Tibial artery (tissue), 4 donors: ENCODE measurements at regions not wholly inside any gene's neighbourhood (a gene's known extent, or its start where the extent isn't known, plus 50 kb on each side); places are given as distances from the start of the nearest gene placed in this dataset.

Source experiments
- DNase-seq, 2 donors: peaks; one replicate each; pipeline ENCODE4 v3.0.0-alpha.2; 2019
- H3K27ac ChIP-seq, 2 donors: fragments of 200-600 bp; sonication (generic) in 1 of 2; 1 replicate in 1 of 2; 2 replicates in 1 of 2; pipeline ENCODE4 v1.5.1; 2018 to 2019; ENCODE audit warnings: mild to moderate bottlenecking in 1 of 2
- H3K27me3 ChIP-seq, 2 donors: fragments of 200-600 bp; sonication (generic) in 1 of 2; one replicate each; pipeline versions ENCODE4 v1.5.1 to v1.6.0; 2016 to 2019
- H3K36me3 ChIP-seq, 3 donors: fragments of 200-600 bp; sonication (generic) in 2 of 3; one replicate each; pipeline ENCODE4 v1.5.1; 2016 to 2019; ENCODE audit warnings: mild to moderate bottlenecking in 2 of 3
- H3K4me1 ChIP-seq, 4 donors: fragments of 200-600 bp; sonication (generic) in 2 of 4; 1 replicate in 3 of 4; 2 replicates in 1 of 4; pipeline ENCODE4 v1.5.1; 2016 to 2019
- H3K4me3 ChIP-seq, 2 donors: fragments of 200-600 bp; sonication (generic) in 1 of 2; 1 replicate in 1 of 2; 2 replicates in 1 of 2; pipeline ENCODE4 v1.5.1; 2018 to 2019; ENCODE audit warnings: mild to moderate bottlenecking in 2 of 2
- H3K9me3 ChIP-seq, 3 donors: fragments of 200-600 bp; sonication (generic) in 1 of 3; one replicate each; pipeline ENCODE4 v1.5.1; 2016 to 2019
- intact Hi-C: fragments of 100-400 bp; cut with DNase I; formaldehyde crosslinking; loops from one replicate; pipeline ENCODE4 v1.15.0; 2023; ENCODE audit warnings: low total_unique reads
- TF ChIP-seq, protein P1 (sequence below), 2 experiments: fragments of 200-600 bp in 1 of 2; fragments of 450-650 bp in 1 of 2; IDR thresholded peaks; one replicate each; pipeline ENCODE4 v1.5.1; 2017 to 2019; ENCODE audit warnings: antibody characterized with exemption in 2 of 2, mild to moderate bottlenecking in 1 of 2, moderate library complexity in 1 of 2

- Histone ChIP-seq H3K9me3 (no peaks in the 10 kb centered on the region), H3K4me1 (no peaks in the 10 kb centered on the region), H3K27me3 (no peaks in the 10 kb centered on the region), H3K27ac (no peak overlapping the region), H3K4me3 (no peak overlapping the region), H3K36me3 (no peaks in the 10 kb centered on the region)
- TF ChIP-seq, protein P1, sequence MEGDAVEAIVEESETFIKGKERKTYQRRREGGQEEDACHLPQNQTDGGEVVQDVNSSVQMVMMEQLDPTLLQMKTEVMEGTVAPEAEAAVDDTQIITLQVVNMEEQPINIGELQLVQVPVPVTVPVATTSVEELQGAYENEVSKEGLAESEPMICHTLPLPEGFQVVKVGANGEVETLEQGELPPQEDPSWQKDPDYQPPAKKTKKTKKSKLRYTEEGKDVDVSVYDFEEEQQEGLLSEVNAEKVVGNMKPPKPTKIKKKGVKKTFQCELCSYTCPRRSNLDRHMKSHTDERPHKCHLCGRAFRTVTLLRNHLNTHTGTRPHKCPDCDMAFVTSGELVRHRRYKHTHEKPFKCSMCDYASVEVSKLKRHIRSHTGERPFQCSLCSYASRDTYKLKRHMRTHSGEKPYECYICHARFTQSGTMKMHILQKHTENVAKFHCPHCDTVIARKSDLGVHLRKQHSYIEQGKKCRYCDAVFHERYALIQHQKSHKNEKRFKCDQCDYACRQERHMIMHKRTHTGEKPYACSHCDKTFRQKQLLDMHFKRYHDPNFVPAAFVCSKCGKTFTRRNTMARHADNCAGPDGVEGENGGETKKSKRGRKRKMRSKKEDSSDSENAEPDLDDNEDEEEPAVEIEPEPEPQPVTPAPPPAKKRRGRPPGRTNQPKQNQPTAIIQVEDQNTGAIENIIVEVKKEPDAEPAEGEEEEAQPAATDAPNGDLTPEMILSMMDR (IDR thresholded peaks at IDR 0.05), result no peak
- intact Hi-C loops, result no loop called here
- DNase-seq, result no peak
Observed at GRCh38 chr4:134320048-134320447, 118.5 kb upstream of the PABPC4L start.

DNA sequence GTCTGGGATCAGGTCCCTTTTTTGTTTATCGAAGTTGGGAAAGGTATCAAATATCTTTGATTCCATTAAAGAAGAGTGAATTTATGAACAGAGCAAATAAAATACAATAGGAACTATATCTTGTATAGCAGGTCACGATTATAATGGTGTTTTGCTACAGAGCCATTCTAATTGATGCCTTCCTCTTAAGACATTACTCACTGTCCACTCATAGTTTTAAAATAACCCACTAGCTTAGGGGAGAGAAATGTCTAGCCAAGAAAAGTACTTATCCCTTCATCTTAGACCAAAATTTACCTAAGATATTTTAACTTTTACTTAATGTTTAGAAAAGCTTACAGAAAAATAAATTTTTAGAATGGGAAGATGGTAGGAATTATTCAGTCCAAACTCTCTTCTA, 112.0 kb upstream of the PABPC4L start:
- intact Hi-C loops, result no loop called here
- no peaks in the 10 kb centered on the region for H3K36me3 ChIP-seq
- TF ChIP-seq, protein P1 (IDR thresholded peaks at IDR 0.05), result no peak

GRCh38 chr4:134309715-134310114, 108.1 kb upstream of the PABPC4L start:
- no peak overlapping the region for H3K27ac ChIP-seq
- no peak for DNase-seq
- no peaks in the 10 kb centered on the region for H3K27me3 ChIP-seq
- H3K36me3 ChIP-seq, result no peaks in the 10 kb centered on the region
- no peak overlapping the region for H3K4me3 ChIP-seq
- TF ChIP-seq, protein P1 (IDR thresholded peaks at IDR 0.05), result no peak
- intact Hi-C loops, result no loop called here
- H3K9me3 ChIP-seq, result no peaks in the 10 kb centered on the region
- H3K4me1 ChIP-seq, result peaks cover 0 to 7% (median 0%) of the 10 kb centered on the region in 4 donors

More for the DNA sequence above, 112.0 kb upstream of the PABPC4L start:
- no peaks in the 10 kb centered on the region for H3K9me3 ChIP-seq
- no peaks in the 10 kb centered on the region for H3K27me3 ChIP-seq
- DNase-seq, result no peak
- no peak overlapping the region for H3K27ac ChIP-seq
- no peak overlapping the region for H3K4me3 ChIP-seq
- H3K4me1 ChIP-seq, result peaks cover 0 to 7% (median 0%) of the 10 kb centered on the region in 4 donors

GRCh38 chr4:134308910-134309309, 107.3 kb upstream of the PABPC4L start:
- Histone ChIP-seq H3K36me3 (no peaks in the 10 kb centered on the region), H3K4me3 (no peak overlapping the region), H3K4me1 (peaks cover 0 to 6% (median 0%) of the 10 kb centered on the region in 4 donors), H3K27ac (no peak overlapping the region), H3K9me3 (no peaks in the 10 kb centered on the region), H3K27me3 (no peaks in the 10 kb centered on the region)
- no peak for DNase-seq
- TF ChIP-seq, protein P1 (IDR thresholded peaks at IDR 0.05), result no peak
- intact Hi-C loops, result no loop called here

GRCh38 chr4:134298313-134298712, 96.7 kb upstream of the PABPC4L start:
- Histone ChIP-seq H3K4me1 (no peaks in the 10 kb centered on the region), H3K9me3 (no peaks in the 10 kb centered on the region), H3K27me3 (no peaks in the 10 kb centered on the region), H3K4me3 (no peak overlapping the region), H3K27ac (no peak overlapping the region), H3K36me3 (no peaks in the 10 kb centered on the region)
- intact Hi-C loops, result no loop called here
- no peak for DNase-seq
- TF ChIP-seq, protein P1 (IDR thresholded peaks at IDR 0.05), result no peak

- no peaks in the 10 kb centered on the region for H3K9me3 ChIP-seq
- H3K4me3 ChIP-seq, result no peak overlapping the region
- TF ChIP-seq, protein P1 (IDR thresholded peaks at IDR 0.05), result no peak
- no peak for DNase-seq
- H3K27ac ChIP-seq, result no peak overlapping the region
- H3K36me3 ChIP-seq, result no peaks in the 10 kb centered on the region
- H3K27me3 ChIP-seq, result no peaks in the 10 kb centered on the region
- no peaks in the 10 kb centered on the region for H3K4me1 ChIP-seq
- intact Hi-C loops, result no loop called here
Observed at GRCh38 chr4:134297765-134298164, 96.2 kb upstream of the PABPC4L start.
